ENCODE measurements at regions not wholly inside any gene's neighbourhood (a gene's known extent, or its start where the extent isn't known, plus 50 kb on each side); places are given as distances from the start of the nearest gene placed in this dataset.
A peak's percentile ranks its signal among the peaks of the same experiment; 100 is the strongest.

DNA sequence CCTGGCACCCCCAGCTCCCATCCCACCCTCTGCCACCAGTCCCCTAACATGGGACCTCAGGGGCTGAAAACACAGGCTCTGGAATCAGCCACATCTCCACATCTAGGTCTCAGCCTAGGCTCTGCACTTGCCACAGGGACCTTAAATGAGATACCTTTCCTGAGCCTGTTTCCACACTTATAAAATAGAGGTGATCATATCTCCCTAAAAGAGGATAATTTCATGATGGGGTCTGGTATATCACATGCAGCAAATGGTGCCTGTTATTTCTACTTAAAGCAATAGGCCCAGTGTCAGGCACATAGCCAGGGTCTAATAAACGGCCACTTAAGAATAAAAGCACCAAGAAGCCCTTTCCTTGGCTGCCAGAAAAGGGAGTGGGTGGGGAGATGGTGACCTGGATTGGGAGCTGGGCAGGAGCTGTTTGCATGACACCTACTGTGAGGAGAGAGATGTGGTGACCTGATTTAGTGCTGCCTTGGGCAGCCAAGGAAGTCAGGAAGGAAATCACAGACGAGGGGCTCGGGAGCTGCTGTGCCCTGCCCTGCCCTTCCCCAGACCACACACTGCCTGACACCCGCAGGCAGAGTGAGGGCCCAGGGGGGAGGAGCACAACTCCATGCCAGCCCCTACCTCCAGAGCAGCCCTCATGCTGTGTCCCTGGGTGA is 71.2 kb downstream of the IRF2BPL start:
- CTCF ChIA-PET: interaction anchor here (0.6 to 1.2 kb wide), 5 partner anchors 14 to 146 kb away, joined by 3 read pairs; no protein-coding TSS in a partner anchor
- POLR2A ChIA-PET: interaction anchor here (1.0 kb wide), 1 partner anchor 71 kb away, joined by 4 read pairs; no protein-coding TSS in a partner anchor
- no peak for DNase-seq (ENCODE audit: extremely low spot score)
- TF ChIP-seq ELF4 (IDR thresholded peaks at IDR 0.05) (no peak), ZNF384 (IDR thresholded peaks at IDR 0.05) (peak; percentile 26; the same call in 1 of the 2 replicates)

DNA sequence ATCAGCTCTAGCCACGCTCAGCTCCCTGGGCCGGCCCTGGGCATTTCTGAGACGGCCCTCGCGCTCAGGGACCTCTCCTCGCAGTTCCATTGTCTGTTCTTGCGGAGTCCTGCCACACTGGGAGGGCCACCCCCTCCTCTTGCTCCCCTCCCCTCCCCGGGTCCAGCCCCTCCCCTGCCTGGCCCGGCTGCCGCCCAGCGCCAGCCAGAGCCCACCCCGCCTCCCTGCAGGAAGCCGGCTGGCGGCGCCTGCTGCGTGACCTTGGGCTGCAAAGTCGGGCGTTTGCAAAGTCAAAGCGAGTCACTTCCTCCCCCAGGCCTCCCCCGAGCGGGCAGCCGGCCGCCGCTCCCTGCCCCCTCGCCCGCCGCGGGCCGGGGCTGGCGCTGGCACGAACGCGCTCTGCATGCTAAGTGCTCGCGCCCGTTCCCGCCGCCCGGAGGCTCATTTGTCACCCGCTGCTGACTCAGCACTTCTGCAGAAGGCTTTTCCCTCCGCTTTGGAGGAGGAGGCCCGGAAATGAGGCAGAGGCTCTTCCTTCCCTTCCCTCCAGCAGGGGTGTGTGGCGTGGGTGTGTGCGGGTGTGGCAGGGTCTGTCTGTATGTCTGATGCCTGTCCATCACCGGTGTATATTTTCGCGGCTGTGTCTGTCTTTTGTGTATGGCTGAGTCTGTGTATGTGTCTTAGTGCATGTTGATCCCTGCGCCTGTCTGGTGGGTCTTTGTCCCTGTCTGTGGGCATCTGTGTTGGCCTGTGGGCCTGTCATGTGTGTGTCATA is 72.0 kb downstream of the IRF2BPL start:
- ChIA-PET POLR2A (interaction anchor here (1.0 to 1.9 kb wide), 5 partner anchors 9 to 86 kb away, joined by 3 to 9 read pairs (median 4); partner anchors contain the start of gene IRF2BPL), CTCF (interaction anchor here (0.6 to 1.0 kb wide), 2 partner anchors 9 to 126 kb away, joined by 3 to 4 read pairs; no protein-coding TSS in a partner anchor)
- peak; percentile 77 for DNase-seq (ENCODE audit: extremely low spot score)
- peak; percentile 61 for TF ChIP-seq L3MBTL2 (conservative IDR thresholded peaks at IDR 0.05)
- peak; percentile 86 for TF ChIP-seq ARNT (IDR thresholded peaks at IDR 0.05)
- TF ChIP-seq HDGF (IDR thresholded peaks at IDR 0.05; ENCODE audit: borderline replicate concordance): no peak
- TF ChIP-seq, protein P1, sequence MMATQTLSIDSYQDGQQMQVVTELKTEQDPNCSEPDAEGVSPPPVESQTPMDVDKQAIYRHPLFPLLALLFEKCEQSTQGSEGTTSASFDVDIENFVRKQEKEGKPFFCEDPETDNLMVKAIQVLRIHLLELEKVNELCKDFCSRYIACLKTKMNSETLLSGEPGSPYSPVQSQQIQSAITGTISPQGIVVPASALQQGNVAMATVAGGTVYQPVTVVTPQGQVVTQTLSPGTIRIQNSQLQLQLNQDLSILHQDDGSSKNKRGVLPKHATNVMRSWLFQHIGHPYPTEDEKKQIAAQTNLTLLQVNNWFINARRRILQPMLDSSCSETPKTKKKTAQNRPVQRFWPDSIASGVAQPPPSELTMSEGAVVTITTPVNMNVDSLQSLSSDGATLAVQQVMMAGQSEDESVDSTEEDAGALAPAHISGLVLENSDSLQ (IDR thresholded peaks at IDR 0.05): peak; percentile 86

DNA sequence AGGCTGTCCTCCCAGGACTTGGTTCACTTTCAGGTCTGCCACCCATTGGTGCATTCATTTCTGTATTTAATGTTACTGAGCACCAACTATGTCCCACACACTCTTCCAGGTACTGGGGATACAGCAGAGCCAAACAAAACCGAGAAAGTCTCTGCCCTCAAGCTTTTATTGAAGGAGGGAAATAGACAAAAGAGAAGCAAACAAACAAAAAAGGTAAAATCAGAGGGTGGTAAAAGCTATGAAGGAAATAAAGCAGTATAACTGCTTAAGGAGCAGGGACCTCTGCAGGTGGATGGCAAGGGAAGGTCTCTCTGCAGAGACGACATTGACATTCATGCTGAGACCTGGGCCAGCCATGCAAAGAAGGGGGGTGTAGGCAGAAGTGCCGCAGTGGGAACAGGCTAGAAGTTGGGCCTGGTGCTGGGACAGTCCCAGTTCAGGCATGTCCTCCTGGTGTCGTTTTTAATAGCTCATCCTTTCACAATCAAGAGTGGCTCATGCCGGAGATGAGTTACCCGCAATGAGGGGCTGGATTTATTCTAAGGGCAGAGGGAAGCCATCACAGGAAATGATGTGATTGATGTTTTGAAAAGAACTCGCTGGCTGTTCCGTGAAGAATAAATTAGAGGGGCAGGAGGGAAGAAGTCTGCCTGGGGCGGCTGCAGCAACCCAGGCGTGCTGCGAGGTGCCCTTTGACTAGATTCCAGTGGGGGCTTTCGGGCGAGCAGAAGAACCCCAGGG is 72.8 kb downstream of the IRF2BPL start:
- TF ChIP-seq, protein P1 (IDR thresholded peaks at IDR 0.05): 0 out of 2 replicates have a peak, but pooled peaks have one; percentile 26
- no peak for TF ChIP-seq FOXM1 (IDR thresholded peaks at IDR 0.05; ENCODE audit: borderline replicate concordance)
- POLR2A ChIA-PET: interaction anchor here (0.7 to 1.9 kb wide), 8 partner anchors 8 to 87 kb away, joined by 3 to 9 read pairs (median 4); partner anchors contain the start of gene IRF2BPL
- no peak for DNase-seq (ENCODE audit: extremely low spot score)
- CTCF ChIA-PET: interaction anchor here (0.6 to 1.0 kb wide), 2 partner anchors 10 to 127 kb away, joined by 3 to 4 read pairs; no protein-coding TSS in a partner anchor

DNA sequence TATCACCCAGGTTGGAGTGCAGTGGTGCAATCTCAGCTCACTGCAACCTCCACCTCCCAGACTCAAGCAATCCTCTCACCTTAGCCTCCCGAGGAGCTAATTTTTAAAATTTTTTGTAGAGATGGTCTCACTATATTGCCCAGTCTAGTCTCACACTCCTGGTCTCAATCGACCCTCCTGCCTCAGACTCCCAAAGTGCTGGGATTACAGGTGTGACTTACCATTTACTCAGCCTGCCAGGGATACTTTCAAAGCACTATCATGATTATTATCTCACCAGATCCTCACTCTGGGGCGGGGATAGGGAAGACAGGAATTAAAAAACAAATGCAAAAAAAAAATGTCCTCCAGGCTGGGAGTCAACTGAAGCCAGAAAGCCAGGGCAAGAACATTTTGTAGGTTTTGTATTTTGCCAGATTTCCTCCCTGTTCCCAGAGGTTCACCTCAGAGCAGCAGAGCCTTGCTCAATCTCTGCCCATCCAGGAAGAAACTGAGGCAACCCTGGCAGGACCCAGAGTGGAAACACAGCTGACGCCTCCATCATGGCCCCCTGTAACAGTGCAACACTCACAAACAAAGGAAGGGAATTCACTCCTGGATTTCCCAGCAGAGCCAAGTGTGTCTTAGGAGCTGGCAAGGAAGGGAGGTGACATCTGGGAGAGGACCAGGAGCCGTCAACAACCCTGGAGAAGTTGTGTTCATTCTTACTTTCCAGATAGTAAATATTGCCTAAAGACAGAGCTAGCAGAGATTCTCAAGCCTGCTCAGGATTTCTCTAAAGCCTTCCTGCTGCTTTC is 73.9 kb downstream of the IRF2BPL start:
- ChIA-PET CTCF (no interaction called here), POLR2A (interaction anchor here (1.0 to 2.5 kb wide), 5 partner anchors 12 to 88 kb away, joined by 3 to 8 read pairs (median 5); no protein-coding TSS in a partner anchor)
- no peak for DNase-seq (ENCODE audit: extremely low spot score)
- TF ChIP-seq LEF1 (IDR thresholded peaks at IDR 0.05; ENCODE audit: borderline replicate concordance): no peak
- no peak for TF ChIP-seq CTBP1 (IDR thresholded peaks at IDR 0.05; ENCODE audit: borderline replicate concordance)
- TF ChIP-seq ELF4 (IDR thresholded peaks at IDR 0.05): no peak
- TF ChIP-seq FOXK2 (IDR thresholded peaks at IDR 0.05): no peak
- TF ChIP-seq, protein P1 (IDR thresholded peaks at IDR 0.05): no peak
- no peak for TF ChIP-seq HDGF (IDR thresholded peaks at IDR 0.05; ENCODE audit: borderline replicate concordance)
- TF ChIP-seq NFRKB (IDR thresholded peaks at IDR 0.05): no peak
- no peak for TF ChIP-seq ARNT (IDR thresholded peaks at IDR 0.05)
- no peak for TF ChIP-seq FOXA1 (IDR thresholded peaks at IDR 0.05)
- TF ChIP-seq ZNF384 (IDR thresholded peaks at IDR 0.05): no peak
- no peak for TF ChIP-seq SUZ12 (IDR thresholded peaks at IDR 0.05)
- TF ChIP-seq BHLHE40 (IDR thresholded peaks at IDR 0.05; ENCODE audit: borderline replicate concordance): no peak
- TF ChIP-seq SP1 (IDR thresholded peaks at IDR 0.05): no peak
- TF ChIP-seq TARDBP (IDR thresholded peaks at IDR 0.05): no peak
- TF ChIP-seq FOXM1 (IDR thresholded peaks at IDR 0.05; ENCODE audit: borderline replicate concordance): no peak
- no peak for TF ChIP-seq L3MBTL2 (conservative IDR thresholded peaks at IDR 0.05)

DNA sequence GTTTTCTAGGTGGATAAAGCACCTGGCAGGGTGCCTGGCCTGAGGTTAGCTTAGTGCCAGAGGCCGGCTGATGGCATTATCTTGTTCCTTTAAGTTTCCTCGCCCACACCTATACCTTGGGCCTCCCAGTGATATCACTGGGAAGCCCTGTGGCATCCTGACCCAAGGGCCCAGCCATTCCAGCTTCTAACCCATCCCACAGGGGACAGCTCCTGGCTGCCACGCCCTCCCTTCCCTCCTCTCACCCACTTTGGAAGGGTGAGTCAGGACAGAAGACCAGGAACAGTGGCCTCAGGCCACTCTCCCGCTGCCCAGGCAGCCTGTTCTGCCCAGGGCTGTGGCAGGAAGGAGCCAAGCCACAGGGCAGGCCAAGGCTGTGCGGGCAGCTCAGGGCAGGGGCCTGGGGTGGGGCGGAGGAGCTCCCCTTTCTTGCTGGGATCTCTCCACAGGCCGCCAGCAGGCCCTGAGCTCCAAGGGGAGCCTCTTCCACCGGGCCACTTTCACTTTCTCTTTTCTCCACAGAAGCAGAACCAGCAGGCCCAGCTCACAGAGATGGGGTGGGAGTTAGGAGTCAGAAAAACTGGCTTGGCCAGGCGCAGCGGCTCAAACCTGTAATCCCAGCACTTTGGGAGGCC is 75.1 kb downstream of the IRF2BPL start:
- no peak for DNase-seq (ENCODE audit: extremely low spot score)
- CTCF ChIA-PET: interaction anchor here (0.7 kb wide), 1 partner anchor 233 kb away, joined by 4 read pairs; no protein-coding TSS in a partner anchor

More for the DNA sequence above, 75.1 kb downstream of the IRF2BPL start:
- POLR2A ChIA-PET: interaction anchor here (1.0 to 2.5 kb wide), 2 partner anchors 11 to 75 kb away, joined by 3 to 8 read pairs; no protein-coding TSS in a partner anchor
- TF ChIP-seq, protein P1 (IDR thresholded peaks at IDR 0.05): no peak
- no peak for TF ChIP-seq L3MBTL2 (conservative IDR thresholded peaks at IDR 0.05)
- TF ChIP-seq SUZ12 (IDR thresholded peaks at IDR 0.05): no peak
- no peak for TF ChIP-seq CTBP1 (IDR thresholded peaks at IDR 0.05; ENCODE audit: borderline replicate concordance)
- no peak for TF ChIP-seq ARNT (IDR thresholded peaks at IDR 0.05)
- no peak for TF ChIP-seq BHLHE40 (IDR thresholded peaks at IDR 0.05; ENCODE audit: borderline replicate concordance)
- TF ChIP-seq ZNF384 (IDR thresholded peaks at IDR 0.05): no peak
- no peak for TF ChIP-seq HDGF (IDR thresholded peaks at IDR 0.05; ENCODE audit: borderline replicate concordance)
- no peak for TF ChIP-seq SP1 (IDR thresholded peaks at IDR 0.05)
- no peak for TF ChIP-seq FOXA1 (IDR thresholded peaks at IDR 0.05)
- no peak for TF ChIP-seq NFRKB (IDR thresholded peaks at IDR 0.05)
- TF ChIP-seq TARDBP (IDR thresholded peaks at IDR 0.05): no peak
- TF ChIP-seq LEF1 (IDR thresholded peaks at IDR 0.05; ENCODE audit: borderline replicate concordance): no peak
- no peak for TF ChIP-seq FOXK2 (IDR thresholded peaks at IDR 0.05)
- no peak for TF ChIP-seq FOXM1 (IDR thresholded peaks at IDR 0.05; ENCODE audit: borderline replicate concordance)
- TF ChIP-seq ELF4 (IDR thresholded peaks at IDR 0.05): no peak

Data from HEK293T (cell line).